ENCODE measurements at regions not wholly inside any gene's neighbourhood (a gene's known extent, or its start where the extent isn't known, plus 50 kb on each side); places are given as distances from the start of the nearest gene placed in this dataset.

GRCh38 chr3:10746001-10746400, 70.0 kb upstream of the SLC6A11 start:
- TF ChIP-seq CTCF (IDR thresholded peaks at IDR 0.05; ENCODE audit: low read length) (no peak), EZH2 (IDR thresholded peaks at IDR 0.05; ENCODE audit: borderline replicate concordance, low read length) (no peak)
- H3K36me3 ChIP-seq (ENCODE audit: insufficient read depth, low read length), result no peaks in the 10 kb centered on the region
- no peak overlapping the region for H3K9ac ChIP-seq (ENCODE audit: low read length)
- H3K9me3 ChIP-seq (ENCODE audit: low read length), result no peaks in the 10 kb centered on the region
- H3K4me1 ChIP-seq (ENCODE audit: insufficient read depth, low read length, severe bottlenecking), result no peaks in the 10 kb centered on the region
- no peak overlapping the region for H3K4me3 ChIP-seq (ENCODE audit: low read depth, low read length, poor library complexity, severe bottlenecking)
- no peak overlapping the region for H3K27ac ChIP-seq (ENCODE audit: low read depth, low read length, poor library complexity, severe bottlenecking)
- no peak overlapping the region for H3K4me2 ChIP-seq (ENCODE audit: low read length)
- H3F3A ChIP-seq (ENCODE audit: insufficient read depth, low read length), result no peaks in the 10 kb centered on the region
- H3K79me2 ChIP-seq (ENCODE audit: insufficient read depth, low read length), result no peaks in the 10 kb centered on the region
- H3K27me3 ChIP-seq (ENCODE audit: insufficient read depth, low read length), result no peaks in the 10 kb centered on the region
- no peak overlapping the region for H2AFZ ChIP-seq (ENCODE audit: low read length)
- no peaks in the 10 kb centered on the region for H4K20me1 ChIP-seq (ENCODE audit: insufficient read depth, low read length)
- no peaks in the 10 kb centered on the region for H3K9me2 ChIP-seq (ENCODE audit: low read depth, low read length)

- no peaks in the 10 kb centered on the region for H3K4me1 ChIP-seq (ENCODE audit: insufficient read depth, low read length, severe bottlenecking)
- H3K9me3 ChIP-seq (ENCODE audit: low read length), result no peaks in the 10 kb centered on the region
- no peak overlapping the region for H3K4me3 ChIP-seq (ENCODE audit: low read depth, low read length, poor library complexity, severe bottlenecking)
- TF ChIP-seq EZH2 (IDR thresholded peaks at IDR 0.05; ENCODE audit: borderline replicate concordance, low read length) (no peak), CTCF (IDR thresholded peaks at IDR 0.05; ENCODE audit: low read length) (no peak)
- no peaks in the 10 kb centered on the region for H3K27me3 ChIP-seq (ENCODE audit: insufficient read depth, low read length)
- H4K20me1 ChIP-seq (ENCODE audit: insufficient read depth, low read length), result no peaks in the 10 kb centered on the region
- no peak overlapping the region for H2AFZ ChIP-seq (ENCODE audit: low read length)
- no peaks in the 10 kb centered on the region for H3F3A ChIP-seq (ENCODE audit: insufficient read depth, low read length)
- H3K4me2 ChIP-seq (ENCODE audit: low read length), result no peak overlapping the region
- H3K79me2 ChIP-seq (ENCODE audit: insufficient read depth, low read length), result no peaks in the 10 kb centered on the region
- H3K9ac ChIP-seq (ENCODE audit: low read length), result no peak overlapping the region
- no peaks in the 10 kb centered on the region for H3K36me3 ChIP-seq (ENCODE audit: insufficient read depth, low read length)
- H3K9me2 ChIP-seq (ENCODE audit: low read depth, low read length), result no peaks in the 10 kb centered on the region
- H3K27ac ChIP-seq (ENCODE audit: low read depth, low read length, poor library complexity, severe bottlenecking), result no peak overlapping the region
Observed at GRCh38 chr3:10746684-10747083, 69.3 kb upstream of the SLC6A11 start.

GRCh38 chr3:10747341-10747740, 68.7 kb upstream of the SLC6A11 start:
- TF ChIP-seq CTCF (IDR thresholded peaks at IDR 0.05; ENCODE audit: low read length) (no peak), EZH2 (IDR thresholded peaks at IDR 0.05; ENCODE audit: borderline replicate concordance, low read length) (no peak)
- Histone ChIP-seq H4K20me1 (ENCODE audit: insufficient read depth, low read length) (no peaks in the 10 kb centered on the region), H3K27ac (ENCODE audit: low read depth, low read length, poor library complexity, severe bottlenecking) (no peak overlapping the region), H3K9ac (ENCODE audit: low read length) (no peak overlapping the region), H3K4me1 (ENCODE audit: insufficient read depth, low read length, severe bottlenecking) (no peaks in the 10 kb centered on the region), H2AFZ (ENCODE audit: low read length) (no peak overlapping the region), H3K36me3 (ENCODE audit: insufficient read depth, low read length) (no peaks in the 10 kb centered on the region), H3K79me2 (ENCODE audit: insufficient read depth, low read length) (no peaks in the 10 kb centered on the region), H3K4me3 (ENCODE audit: low read depth, low read length, poor library complexity, severe bottlenecking) (no peak overlapping the region), H3K27me3 (ENCODE audit: insufficient read depth, low read length) (no peaks in the 10 kb centered on the region), H3K9me3 (ENCODE audit: low read length) (no peaks in the 10 kb centered on the region), H3F3A (ENCODE audit: insufficient read depth, low read length) (no peaks in the 10 kb centered on the region), H3K4me2 (ENCODE audit: low read length) (no peak overlapping the region), H3K9me2 (ENCODE audit: low read depth, low read length) (no peaks in the 10 kb centered on the region)

Measured in OCI-LY1 (cell line).